Erythroblast (primary cell): ENCODE measurements at regions not wholly inside any gene's neighbourhood (a gene's known extent, or its start where the extent isn't known, plus 50 kb on each side); places are given as distances from the start of the nearest gene placed in this dataset.

Experiments
- GATA1 ChIP-seq: IDR thresholded peaks from 2 replicates; pipeline ENCODE4 v1.6.1; 2011; ENCODE audit warnings: low read depth, mild to moderate bottlenecking, control low read depth, low read length, moderate library complexity
- POLR2A ChIP-seq: IDR thresholded peaks from 2 replicates; pipeline ENCODE4 v1.6.1; 2011; ENCODE audit warnings: mild to moderate bottlenecking, low read length

GRCh38 chr4:130333241-130333759 lies 1237.3 kb downstream of the C4orf33 start:
- TF ChIP-seq POLR2A, result no peak
- TF ChIP-seq GATA1, result no peak
